GM15510 (cell line): ENCODE measurements at regions not wholly inside any gene's neighbourhood (a gene's known extent, or its start where the extent isn't known, plus 50 kb on each side); places are given as distances from the start of the nearest gene placed in this dataset.

ENCODE experiments used
- POLR2A ChIP-seq: IDR thresholded peaks from 3 replicates; pipeline ENCODE4 v1.6.1; 2011; ENCODE audit warnings: borderline replicate concordance; ENCODE audit not compliant: insufficient read length; ENCODE audit errors: extremely low read depth

GRCh38 chr15:77839970-77840905, 207.5 kb upstream of the LINGO1 start:
- TF ChIP-seq POLR2A, result no peak

GRCh38 chr15:77839456-77839855, 206.7 kb upstream of the LINGO1 start:
- TF ChIP-seq POLR2A, result no peak

- no peak for TF ChIP-seq POLR2A
Observed at GRCh38 chr15:77838595-77838994, 205.9 kb upstream of the LINGO1 start.

GRCh38 chr15:77838061-77838460, 205.3 kb upstream of the LINGO1 start:
- TF ChIP-seq POLR2A, result no peak

- no peak for TF ChIP-seq POLR2A
Observed at GRCh38 chr15:77837649-77838025, 204.9 kb upstream of the LINGO1 start.

- TF ChIP-seq POLR2A, result no peak
Observed at GRCh38 chr15:77836906-77837648, 204.4 kb upstream of the LINGO1 start.

GRCh38 chr15:77836121-77836692, 203.5 kb upstream of the LINGO1 start:
- TF ChIP-seq POLR2A, result no peak

- no peak for TF ChIP-seq POLR2A
Observed at GRCh38 chr15:77834276-77834990, 201.7 kb upstream of the LINGO1 start.

GRCh38 chr15:77832874-77833273, 200.2 kb upstream of the LINGO1 start:
- no peak for TF ChIP-seq POLR2A

GRCh38 chr15:77831986-77832385, 199.3 kb upstream of the LINGO1 start:
- TF ChIP-seq POLR2A, result no peak

GRCh38 chr15:77830051-77830468, 197.3 kb upstream of the LINGO1 start:
- TF ChIP-seq POLR2A, result no peak

- TF ChIP-seq POLR2A, result no peak
Observed at GRCh38 chr15:77827860-77828259, 195.1 kb upstream of the LINGO1 start.

GRCh38 chr15:77826006-77826695, 193.4 kb upstream of the LINGO1 start:
- TF ChIP-seq POLR2A, result no peak

GRCh38 chr15:77825546-77825945, 192.8 kb upstream of the LINGO1 start:
- no peak for TF ChIP-seq POLR2A
